Activated naive CD8-positive, alpha-beta T cell treated with anti-CD3 and anti-CD28 coated beads, Interleukin-2, amount 10 ng/mL, durations not matched to agents 7 days and 5 days (primary cell): ENCODE measurements at regions not wholly inside any gene's neighbourhood (a gene's known extent, or its start where the extent isn't known, plus 50 kb on each side); places are given as distances from the start of the nearest gene placed in this dataset.

ENCODE experiments used
- ATAC-seq: fragments of 150-1000 bp; cut with Tn5 transposase; one replicate; pipeline ENCODE4 v1.10.0; 2021; ENCODE audit warnings: low read depth, moderate library complexity
- POLR2A ChIA-PET: fragments of 350-600 bp; sonication (Branson Sonifier 250); formaldehyde crosslinking; loops from one replicate; lab custom pipeline; 2021; ENCODE audit warnings: antibody characterized with exemption; lab: Charles Lee
- DNase-seq: peaks from one replicate; pipeline ENCODE4 v3.0.0; 2021
- H3K27ac Mint-ChIP-seq: one replicate; pipeline ENCODE4 v1.8.0; 2022; ENCODE audit warnings: mild to moderate bottlenecking, mixed read lengths
- H3K27me3 Mint-ChIP-seq: one replicate; pipeline ENCODE4 v1.8.0; 2022; ENCODE audit warnings: mild to moderate bottlenecking, moderate library complexity, mixed read lengths
- H3K36me3 Mint-ChIP-seq: one replicate; pipeline ENCODE4 v1.8.0; 2021; ENCODE audit warnings: mild to moderate bottlenecking, mixed read lengths
- H3K4me1 Mint-ChIP-seq: one replicate; pipeline ENCODE4 v1.8.0; 2021; ENCODE audit warnings: mixed read lengths
- H3K4me3 Mint-ChIP-seq: one replicate; pipeline ENCODE4 v1.8.0; 2022; ENCODE audit warnings: mild to moderate bottlenecking, moderate library complexity, mixed read lengths
- H3K9me3 Mint-ChIP-seq: one replicate; pipeline ENCODE4 v1.8.0; 2021; ENCODE audit warnings: mixed read lengths

GRCh38 chr12:28104903-28105864, 85.1 kb upstream of the CCDC91 start:
- ATAC-seq (no peak), DNase-seq (no peak)
- Mint-ChIP-seq H3K27me3 (no peaks in the 10 kb centered on the region), H3K4me1 (peaks cover 2% of the 10 kb centered on the region), H3K9me3 (no peaks in the 10 kb centered on the region), H3K36me3 (no peaks in the 10 kb centered on the region), H3K4me3 (no peak overlapping the region), H3K27ac (no peak overlapping the region)
- POLR2A ChIA-PET = no interaction called here

- Mint-ChIP-seq H3K36me3 (no peaks in the 10 kb centered on the region), H3K27me3 (no peaks in the 10 kb centered on the region), H3K27ac (no peak overlapping the region), H3K4me1 (peaks cover 4% of the 10 kb centered on the region), H3K4me3 (no peak overlapping the region), H3K9me3 (no peaks in the 10 kb centered on the region)
- POLR2A ChIA-PET = no interaction called here
- DNase-seq (no peak), ATAC-seq (no peak)
Observed at GRCh38 chr12:28107679-28108078, 82.6 kb upstream of the CCDC91 start.

- Mint-ChIP-seq H3K4me1 (peaks cover 4% of the 10 kb centered on the region), H3K36me3 (no peaks in the 10 kb centered on the region), H3K27ac (no peak overlapping the region), H3K27me3 (no peaks in the 10 kb centered on the region), H3K9me3 (no peaks in the 10 kb centered on the region), H3K4me3 (no peak overlapping the region)
- ATAC-seq (no peak), DNase-seq (no peak)
- POLR2A ChIA-PET = no interaction called here
Observed at GRCh38 chr12:28108599-28108998, 81.7 kb upstream of the CCDC91 start.

- no peak for DNase-seq
- Mint-ChIP-seq H3K27me3 (no peaks in the 10 kb centered on the region), H3K27ac (no peak overlapping the region), H3K9me3 (no peaks in the 10 kb centered on the region), H3K4me1 (peaks cover 4% of the 10 kb centered on the region), H3K36me3 (no peaks in the 10 kb centered on the region), H3K4me3 (no peak overlapping the region)
- POLR2A ChIA-PET = interaction anchor here (0.6 kb wide), 1 partner anchor 81 kb away, joined by 5 read pairs; no protein-coding TSS in a partner anchor
- no peak for ATAC-seq
Observed at GRCh38 chr12:28110329-28110728, 79.9 kb upstream of the CCDC91 start.

- POLR2A ChIA-PET = no interaction called here
- no peaks in the 10 kb centered on the region for H3K9me3 Mint-ChIP-seq
- no peak for ATAC-seq
- no peak overlapping the region for H3K27ac Mint-ChIP-seq
- no peaks in the 10 kb centered on the region for H3K27me3 Mint-ChIP-seq
- DNase-seq = no peak
- no peak overlapping the region for H3K4me3 Mint-ChIP-seq
- H3K36me3 Mint-ChIP-seq = no peaks in the 10 kb centered on the region
- H3K4me1 Mint-ChIP-seq = peaks cover 1% of the 10 kb centered on the region
Observed at GRCh38 chr12:28114488-28114887, 75.8 kb upstream of the CCDC91 start.

GRCh38 chr12:28121433-28121832, 68.8 kb upstream of the CCDC91 start:
- no peaks in the 10 kb centered on the region for H3K36me3 Mint-ChIP-seq
- DNase-seq (no peak), ATAC-seq (no peak)
- H3K27me3 Mint-ChIP-seq = peaks cover 5% of the 10 kb centered on the region
- no peak overlapping the region for H3K27ac Mint-ChIP-seq
- no peaks in the 10 kb centered on the region for H3K4me1 Mint-ChIP-seq
- H3K4me3 Mint-ChIP-seq = no peak overlapping the region
- POLR2A ChIA-PET = no interaction called here
- H3K9me3 Mint-ChIP-seq = no peaks in the 10 kb centered on the region

GRCh38 chr12:28121899-28122655, 68.2 kb upstream of the CCDC91 start:
- Mint-ChIP-seq H3K36me3 (no peaks in the 10 kb centered on the region), H3K9me3 (no peaks in the 10 kb centered on the region), H3K4me1 (no peaks in the 10 kb centered on the region), H3K4me3 (no peak overlapping the region), H3K27ac (no peak overlapping the region), H3K27me3 (peaks cover 5% of the 10 kb centered on the region)
- POLR2A ChIA-PET = no interaction called here
- DNase-seq (no peak), ATAC-seq (no peak)

GRCh38 chr12:28122756-28123155, 67.5 kb upstream of the CCDC91 start:
- POLR2A ChIA-PET = no interaction called here
- H3K9me3 Mint-ChIP-seq = no peaks in the 10 kb centered on the region
- H3K27ac Mint-ChIP-seq = no peak overlapping the region
- H3K27me3 Mint-ChIP-seq = peaks cover 5% of the 10 kb centered on the region
- H3K4me3 Mint-ChIP-seq = no peak overlapping the region
- no peaks in the 10 kb centered on the region for H3K4me1 Mint-ChIP-seq
- no peak for DNase-seq
- no peak for ATAC-seq
- H3K36me3 Mint-ChIP-seq = no peaks in the 10 kb centered on the region

GRCh38 chr12:28127455-28127854, 62.8 kb upstream of the CCDC91 start:
- POLR2A ChIA-PET = no interaction called here
- Mint-ChIP-seq H3K4me3 (no peak overlapping the region), H3K27me3 (peaks cover 5% of the 10 kb centered on the region), H3K4me1 (no peaks in the 10 kb centered on the region), H3K36me3 (no peaks in the 10 kb centered on the region), H3K9me3 (no peaks in the 10 kb centered on the region), H3K27ac (no peak overlapping the region)
- DNase-seq (no peak), ATAC-seq (no peak)

GRCh38 chr12:28129031-28129430, 61.2 kb upstream of the CCDC91 start:
- no peak for ATAC-seq
- H3K9me3 Mint-ChIP-seq = no peaks in the 10 kb centered on the region
- no peak overlapping the region for H3K4me3 Mint-ChIP-seq
- H3K27ac Mint-ChIP-seq = no peak overlapping the region
- no peak for DNase-seq
- POLR2A ChIA-PET = no interaction called here
- peaks cover 5% of the 10 kb centered on the region for H3K27me3 Mint-ChIP-seq
- H3K4me1 Mint-ChIP-seq = no peaks in the 10 kb centered on the region
- no peaks in the 10 kb centered on the region for H3K36me3 Mint-ChIP-seq

- no peak for DNase-seq
- peaks cover 5% of the 10 kb centered on the region for H3K27me3 Mint-ChIP-seq
- ATAC-seq = no peak
- H3K4me1 Mint-ChIP-seq = no peaks in the 10 kb centered on the region
- H3K36me3 Mint-ChIP-seq = no peaks in the 10 kb centered on the region
- H3K9me3 Mint-ChIP-seq = no peaks in the 10 kb centered on the region
- no peak overlapping the region for H3K27ac Mint-ChIP-seq
- no peak overlapping the region for H3K4me3 Mint-ChIP-seq
- POLR2A ChIA-PET = no interaction called here
Observed at GRCh38 chr12:28130234-28130624, 60.0 kb upstream of the CCDC91 start.

- no peak overlapping the region for H3K27ac Mint-ChIP-seq
- POLR2A ChIA-PET = no interaction called here
- no peaks in the 10 kb centered on the region for H3K4me1 Mint-ChIP-seq
- H3K4me3 Mint-ChIP-seq = no peak overlapping the region
- no peaks in the 10 kb centered on the region for H3K9me3 Mint-ChIP-seq
- DNase-seq = no peak
- H3K27me3 Mint-ChIP-seq = no peaks in the 10 kb centered on the region
- no peak for ATAC-seq
- no peaks in the 10 kb centered on the region for H3K36me3 Mint-ChIP-seq
Observed at GRCh38 chr12:28130625-28131598, 59.3 kb upstream of the CCDC91 start.

GRCh38 chr12:28132398-28132797, 57.9 kb upstream of the CCDC91 start:
- H3K4me1 Mint-ChIP-seq = no peaks in the 10 kb centered on the region
- no peaks in the 10 kb centered on the region for H3K27me3 Mint-ChIP-seq
- H3K27ac Mint-ChIP-seq = no peak overlapping the region
- DNase-seq (no peak), ATAC-seq (no peak)
- H3K4me3 Mint-ChIP-seq = no peak overlapping the region
- POLR2A ChIA-PET = no interaction called here
- H3K36me3 Mint-ChIP-seq = no peaks in the 10 kb centered on the region
- H3K9me3 Mint-ChIP-seq = no peaks in the 10 kb centered on the region
